Natural killer cell treated with Interleukin-12 subunit alpha and Interleukin-12 subunit beta and Interleukin-15 and Interleukin-18, amount 100 ng/mL, for 72 hours (primary cell): ENCODE measurements at regions not wholly inside any gene's neighbourhood (a gene's known extent, or its start where the extent isn't known, plus 50 kb on each side); places are given as distances from the start of the nearest gene placed in this dataset.
A peak's percentile ranks its signal among the peaks of the same experiment; 100 is the strongest.

ENCODE experiments used
- ATAC-seq, 2 donors: fragments of 150-1000 bp; cut with Tn5 transposase in 1 of 2; sonication (Bioruptor Pico), chemical (Tn5 transposase) in 1 of 2; 2 replicates each; pipeline ENCODE4 v1.10.0; 2021
- DNase-seq: peaks from one replicate; pipeline ENCODE4 v3.0.0; 2022; ENCODE audit warnings: low spot score
- H3K27ac Mint-ChIP-seq, 2 donors: 1 replicate in 1 of 2; 2 replicates in 1 of 2; pipeline ENCODE4 v1.8.0; 2022; ENCODE audit warnings: mixed read lengths in 2 of 2, mild to moderate bottlenecking in 1 of 2, moderate library complexity in 1 of 2
- H3K27me3 Mint-ChIP-seq, 2 donors: 1 replicate in 1 of 2; 2 replicates in 1 of 2; pipeline ENCODE4 v1.8.0; 2022; ENCODE audit warnings: mixed read lengths in 2 of 2
- H3K36me3 Mint-ChIP-seq: one replicate; pipeline ENCODE4 v1.8.0; 2022; ENCODE audit warnings: mixed read lengths
- H3K4me1 Mint-ChIP-seq, 2 donors: 1 replicate in 1 of 2; 2 replicates in 1 of 2; pipeline ENCODE4 v1.8.0; 2022; ENCODE audit warnings: low read depth in 2 of 2, mixed read lengths in 2 of 2, mild to moderate bottlenecking in 1 of 2
- H3K4me3 Mint-ChIP-seq: one replicate; pipeline ENCODE4 v1.8.0; 2022; ENCODE audit warnings: mixed read lengths
- H3K9me3 Mint-ChIP-seq: 2 replicates; pipeline ENCODE4 v1.8.0; 2022; ENCODE audit warnings: mixed read lengths

DNA sequence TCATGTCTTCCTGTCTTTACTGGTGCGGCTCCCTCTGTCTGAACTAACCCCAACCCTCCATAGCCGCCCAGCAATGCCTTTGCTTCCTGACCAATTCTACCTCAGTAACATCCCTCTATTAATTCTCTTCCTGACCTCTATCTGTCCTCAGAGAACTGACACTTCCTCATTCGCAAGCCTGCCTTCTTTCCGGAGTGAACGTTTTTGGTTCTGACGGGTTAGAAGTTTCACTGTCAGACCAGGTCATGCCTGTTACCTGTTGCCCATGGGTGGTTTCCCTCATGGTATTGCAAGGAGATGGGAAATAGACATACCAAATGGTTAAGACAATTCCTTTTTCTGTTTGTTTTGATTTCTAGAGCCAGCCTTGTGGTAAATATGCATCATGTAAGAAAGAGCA is 453.4 kb upstream of the SLC14A2 start:
- DNase-seq (no peak), ATAC-seq (no peak)
- no peaks in the 10 kb centered on the region for H3K9me3 Mint-ChIP-seq
- no peak overlapping the region for H3K27ac Mint-ChIP-seq
- H3K4me3 Mint-ChIP-seq = no peak overlapping the region
- peaks cover 14 to 21% of the 10 kb centered on the region in 2 donors for H3K27me3 Mint-ChIP-seq
- H3K4me1 Mint-ChIP-seq = peaks cover 7 to 12% of the 10 kb centered on the region in 2 donors
- no peaks in the 10 kb centered on the region for H3K36me3 Mint-ChIP-seq

DNA sequence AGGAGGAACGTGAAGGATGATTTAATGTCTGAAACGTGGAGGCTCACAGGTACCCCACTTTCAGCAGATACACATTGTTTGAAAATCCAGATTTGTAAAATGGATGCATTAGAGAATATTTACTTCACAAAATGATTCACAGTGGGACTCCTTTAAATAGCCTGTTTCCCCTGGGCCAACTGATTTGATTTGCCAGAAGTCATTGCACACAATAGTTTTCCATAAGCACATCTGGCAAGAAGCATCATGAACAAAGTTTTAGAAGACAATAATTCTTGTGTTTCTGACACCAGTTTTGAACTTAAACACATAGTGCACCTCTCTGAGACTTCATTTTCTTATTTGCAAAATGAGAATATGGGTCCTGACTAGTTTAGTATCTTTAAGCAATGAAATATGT is 451.4 kb upstream of the SLC14A2 start:
- H3K9me3 Mint-ChIP-seq = no peaks in the 10 kb centered on the region
- no peak overlapping the region for H3K4me3 Mint-ChIP-seq
- no peak for ATAC-seq
- no peak overlapping the region for H3K27ac Mint-ChIP-seq
- peaks cover 11 to 18% of the 10 kb centered on the region in 2 donors for H3K4me1 Mint-ChIP-seq
- no peak for DNase-seq
- H3K36me3 Mint-ChIP-seq = no peaks in the 10 kb centered on the region
- H3K27me3 Mint-ChIP-seq = peaks cover 6 to 20% of the 10 kb centered on the region in 2 donors

DNA sequence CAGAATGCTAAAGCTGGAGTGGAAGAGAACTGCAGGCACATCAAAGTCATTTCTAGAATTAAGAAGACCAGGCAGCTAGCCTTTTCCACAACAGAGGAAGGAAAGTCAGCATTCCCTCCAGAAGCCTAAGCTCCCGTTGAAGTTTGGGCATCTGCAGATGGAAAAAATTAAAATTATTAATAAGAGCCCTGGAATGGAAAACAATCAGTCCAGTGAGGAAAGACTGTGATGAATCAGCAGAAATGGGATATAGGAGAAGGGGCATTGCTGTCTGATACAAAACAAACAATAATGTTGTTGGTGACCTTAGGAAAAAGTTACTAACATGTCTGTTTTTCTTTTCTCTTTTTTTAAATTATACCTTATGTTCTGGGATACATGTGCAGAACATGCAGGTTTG is 450.7 kb upstream of the SLC14A2 start:
- peaks cover 6 to 20% of the 10 kb centered on the region in 2 donors for H3K27me3 Mint-ChIP-seq
- H3K36me3 Mint-ChIP-seq = no peaks in the 10 kb centered on the region
- no peak overlapping the region for H3K27ac Mint-ChIP-seq
- H3K4me1 Mint-ChIP-seq = peaks cover 12 to 22% of the 10 kb centered on the region in 2 donors
- H3K4me3 Mint-ChIP-seq = no peak overlapping the region
- H3K9me3 Mint-ChIP-seq = no peaks in the 10 kb centered on the region
- ATAC-seq (no peak), DNase-seq (no peak)

DNA sequence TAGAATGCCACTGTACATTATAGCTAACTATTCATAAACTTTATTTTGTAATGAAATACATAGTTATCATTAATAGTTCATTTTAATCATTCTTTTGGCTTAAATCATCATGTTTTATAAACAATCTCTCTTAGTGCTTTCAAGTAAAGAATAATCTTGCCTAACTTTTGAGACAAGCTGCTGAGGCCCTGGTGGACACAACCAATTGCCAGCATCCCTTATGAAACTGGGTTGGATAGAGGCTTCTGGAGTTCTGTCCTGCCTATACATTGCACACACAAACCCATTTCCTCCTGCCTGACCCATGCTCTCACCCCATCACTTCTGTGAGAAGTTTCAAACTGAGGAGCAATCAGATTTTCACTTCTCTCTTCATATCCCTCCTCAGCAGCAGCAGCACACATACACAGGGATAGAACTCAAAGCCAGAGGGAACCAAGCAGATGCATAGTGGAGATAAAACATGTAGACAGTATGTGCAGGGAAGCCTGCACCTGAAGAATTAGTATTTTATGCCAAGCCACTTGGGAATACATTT is 450.0 kb upstream of the SLC14A2 start:
- H3K27me3 Mint-ChIP-seq = peaks cover 6 to 22% of the 10 kb centered on the region in 2 donors
- no peak overlapping the region for H3K27ac Mint-ChIP-seq
- no peak for ATAC-seq
- DNase-seq = no peak
- H3K36me3 Mint-ChIP-seq = no peaks in the 10 kb centered on the region
- H3K4me1 Mint-ChIP-seq = peaks cover 17 to 28% of the 10 kb centered on the region in 2 donors
- H3K9me3 Mint-ChIP-seq = no peaks in the 10 kb centered on the region
- H3K4me3 Mint-ChIP-seq = no peak overlapping the region

DNA sequence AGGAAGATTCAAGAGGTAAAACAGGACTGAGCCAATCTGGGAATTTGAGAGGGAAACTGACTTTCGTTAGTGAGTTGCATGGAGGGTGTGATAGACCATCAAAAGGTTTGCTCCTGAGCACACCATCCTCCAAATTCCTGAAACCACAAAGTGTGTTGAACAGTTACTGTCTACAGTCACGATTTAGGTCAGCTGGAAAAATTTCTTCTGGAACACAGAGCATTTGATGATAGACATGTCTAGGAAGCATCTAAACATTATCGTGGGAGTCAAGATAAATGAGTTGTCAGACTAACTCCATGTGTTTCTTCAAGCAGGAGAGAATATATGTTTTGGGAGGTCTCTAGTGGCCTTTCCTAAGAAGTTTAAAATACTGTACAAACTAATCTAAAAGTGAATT is 449.4 kb upstream of the SLC14A2 start:
- H3K4me3 Mint-ChIP-seq = no peak overlapping the region
- no peaks in the 10 kb centered on the region for H3K36me3 Mint-ChIP-seq
- DNase-seq (no peak), ATAC-seq (no peak)
- H3K27ac Mint-ChIP-seq = no peak overlapping the region
- no peaks in the 10 kb centered on the region for H3K9me3 Mint-ChIP-seq
- peaks cover 6 to 21% of the 10 kb centered on the region in 2 donors for H3K27me3 Mint-ChIP-seq
- peaks cover 17 to 31% of the 10 kb centered on the region in 2 donors for H3K4me1 Mint-ChIP-seq

DNA sequence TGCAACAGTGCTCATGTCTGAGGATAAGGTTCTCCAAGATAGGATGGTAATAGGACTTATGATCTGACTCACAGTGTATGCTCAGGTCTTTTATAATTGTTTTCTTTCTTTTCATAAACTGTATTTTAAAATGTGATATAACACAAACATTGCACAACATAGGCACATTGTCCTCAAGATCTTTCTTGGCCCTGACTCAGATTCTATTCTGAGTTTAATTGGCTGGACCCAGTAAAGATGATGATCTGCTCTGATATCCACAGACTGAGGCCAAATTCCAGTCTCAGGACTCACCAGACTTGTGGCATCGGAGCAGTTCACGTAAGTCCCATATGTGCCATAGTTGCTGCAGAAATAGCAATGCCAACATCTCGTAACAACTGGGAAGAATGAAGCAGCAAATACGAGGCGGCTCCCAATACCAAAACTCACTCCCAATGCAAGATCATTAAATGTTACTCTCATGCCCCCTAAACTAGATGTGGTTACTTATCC is 448.9 kb upstream of the SLC14A2 start:
- no peaks in the 10 kb centered on the region for H3K36me3 Mint-ChIP-seq
- H3K4me3 Mint-ChIP-seq = no peak overlapping the region
- H3K9me3 Mint-ChIP-seq = no peaks in the 10 kb centered on the region
- H3K27ac Mint-ChIP-seq = no peak overlapping the region
- no peak for DNase-seq
- peaks cover 6 to 20% of the 10 kb centered on the region in 2 donors for H3K27me3 Mint-ChIP-seq
- peaks cover 17 to 33% of the 10 kb centered on the region in 2 donors for H3K4me1 Mint-ChIP-seq
- no peak for ATAC-seq

DNA sequence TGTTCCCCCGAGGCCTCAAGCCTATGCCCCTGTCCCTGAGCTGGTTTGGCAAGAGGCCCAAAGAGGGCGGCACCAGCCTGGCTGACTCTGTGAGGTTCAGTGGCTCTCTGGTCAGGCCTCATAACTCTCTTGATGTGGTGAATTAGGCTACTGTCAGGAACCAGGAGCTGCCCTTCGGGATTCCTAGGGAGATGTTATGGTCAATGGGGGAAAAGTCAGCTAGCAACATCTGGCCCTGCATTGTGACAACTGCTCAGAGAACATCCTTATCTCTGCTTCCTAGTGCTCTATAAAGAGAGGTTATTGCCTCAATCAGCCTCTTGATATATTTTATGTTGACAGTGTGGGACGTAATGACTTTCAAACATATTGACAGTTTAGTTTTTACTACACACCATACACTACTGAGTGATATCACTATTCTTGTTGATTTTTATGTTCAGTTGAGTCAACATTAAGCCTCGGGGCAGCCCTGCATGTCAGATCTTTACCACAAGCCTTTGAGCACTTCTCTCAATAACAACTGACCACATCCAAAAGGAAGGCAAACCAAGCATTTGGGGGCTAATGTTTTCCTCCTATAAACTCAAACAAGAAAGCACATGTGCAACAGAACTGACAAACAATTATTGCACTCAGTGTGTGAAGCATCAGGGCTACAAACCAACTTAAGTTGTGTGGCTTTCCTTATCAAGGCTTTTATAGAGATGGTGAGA is 448.3 kb upstream of the SLC14A2 start:
- H3K9me3 Mint-ChIP-seq = no peaks in the 10 kb centered on the region
- no peak overlapping the region for H3K27ac Mint-ChIP-seq
- H3K27me3 Mint-ChIP-seq = peaks cover 2 to 16% of the 10 kb centered on the region in 2 donors
- H3K36me3 Mint-ChIP-seq = no peaks in the 10 kb centered on the region
- H3K4me1 Mint-ChIP-seq = peaks cover 13 to 28% of the 10 kb centered on the region in 2 donors
- no peak overlapping the region for H3K4me3 Mint-ChIP-seq
- no peak for DNase-seq
- peak in 1 of 2 donors; percentile 79 for ATAC-seq

DNA sequence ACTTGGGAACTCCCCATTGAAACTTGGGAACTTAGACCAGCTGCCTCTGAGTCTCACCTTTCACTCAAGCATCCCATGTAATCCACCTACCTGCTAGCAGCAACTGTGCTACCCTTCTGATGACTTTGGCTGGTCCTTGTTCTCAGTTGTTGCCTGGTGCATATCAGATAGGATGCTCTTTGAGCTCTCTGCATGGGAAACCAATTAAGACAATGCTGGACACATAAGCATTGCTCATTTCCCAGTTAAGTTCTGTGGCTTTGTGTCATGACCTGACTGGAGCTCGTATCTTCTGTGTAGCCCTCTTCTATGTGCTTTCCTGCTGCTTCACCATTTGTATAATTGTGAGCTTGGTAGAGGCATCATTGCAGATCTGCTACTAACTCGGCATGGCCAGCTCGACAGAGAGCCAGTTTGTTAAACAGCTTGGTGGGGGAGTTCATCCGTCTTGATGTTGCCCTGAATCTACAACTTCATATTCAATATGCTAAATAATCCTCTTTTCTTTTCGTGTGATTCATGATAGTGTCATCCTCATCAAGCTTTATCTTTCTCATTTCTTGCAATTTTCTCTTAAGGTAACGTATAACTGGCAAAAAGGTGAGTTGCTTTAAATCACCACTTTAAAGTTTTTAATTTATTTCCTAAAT is 447.5 kb upstream of the SLC14A2 start:
- Mint-ChIP-seq H3K27ac (no peak overlapping the region), H3K4me1 (peaks cover 12 to 27% of the 10 kb centered on the region in 2 donors), H3K36me3 (no peaks in the 10 kb centered on the region), H3K9me3 (no peaks in the 10 kb centered on the region), H3K4me3 (no peak overlapping the region), H3K27me3 (peaks cover 0 to 14% of the 10 kb centered on the region in 2 donors)
- no peak for DNase-seq
- no peak for ATAC-seq

DNA sequence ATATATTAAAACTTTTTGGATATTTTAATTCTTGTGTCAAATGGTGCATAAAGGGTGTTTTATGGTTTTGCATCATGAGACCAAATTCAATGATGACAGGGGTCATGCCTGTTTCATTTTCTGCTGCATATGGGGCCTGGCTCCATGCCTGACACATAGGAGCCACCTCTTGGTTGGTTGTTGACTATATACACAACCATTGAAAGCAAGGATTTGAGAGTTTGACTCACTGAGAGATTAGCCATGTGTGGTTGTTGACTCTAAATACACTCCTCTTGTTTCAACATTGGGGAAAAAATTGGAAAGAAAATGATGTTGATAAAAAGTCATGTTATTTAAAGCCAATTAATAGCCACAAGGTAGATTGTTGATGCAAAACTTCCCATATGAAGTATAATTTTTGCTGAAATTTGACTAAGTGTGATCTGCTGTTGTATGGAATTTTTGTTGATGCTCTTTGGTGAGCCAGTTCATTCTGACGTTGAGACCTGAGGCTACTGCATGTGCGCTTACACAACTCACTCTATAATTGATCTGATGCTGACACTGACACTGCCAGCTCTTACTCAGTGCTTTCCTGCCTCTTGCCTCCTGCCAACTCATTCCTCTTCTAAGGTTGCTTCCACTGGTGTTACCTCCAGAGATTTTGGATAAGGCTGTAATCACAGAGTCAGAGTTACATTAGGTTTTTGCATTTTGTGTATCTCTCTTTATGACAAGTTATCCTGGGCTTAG is 446.2 kb upstream of the SLC14A2 start:
- DNase-seq = no peak
- no peaks in the 10 kb centered on the region for H3K36me3 Mint-ChIP-seq

DNA sequence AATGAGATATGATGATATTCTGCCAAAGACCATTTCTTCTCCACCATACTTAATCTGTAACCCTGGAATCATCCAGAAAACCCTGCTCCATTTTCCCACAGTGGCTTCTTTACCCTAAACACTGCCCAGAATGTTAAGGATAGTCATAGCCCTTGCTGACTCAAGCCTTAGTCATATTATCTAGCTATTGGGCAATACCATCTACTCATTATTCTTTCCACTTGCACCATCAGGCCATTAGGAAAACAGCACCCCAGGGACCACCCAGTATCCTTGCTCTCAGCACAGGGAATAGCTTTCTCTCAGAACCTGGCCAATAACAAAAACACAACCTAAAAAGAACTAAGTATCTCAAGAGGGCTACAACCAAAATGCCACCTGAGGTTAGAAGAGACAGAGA is 445.7 kb upstream of the SLC14A2 start:
- Mint-ChIP-seq H3K27ac (peak overlapping the region in 1 of 2 donors; percentile 5), H3K4me3 (no peak overlapping the region), H3K4me1 (peaks cover 12 to 34% of the 10 kb centered on the region in 2 donors), H3K36me3 (no peaks in the 10 kb centered on the region), H3K9me3 (no peaks in the 10 kb centered on the region), H3K27me3 (peaks cover 0 to 9% of the 10 kb centered on the region in 2 donors)
- ATAC-seq (peak; percentile 68 to 72), DNase-seq (no peak)

More for the DNA sequence above, 446.2 kb upstream of the SLC14A2 start:
- Mint-ChIP-seq H3K4me1 (peaks cover 12 to 34% of the 10 kb centered on the region in 2 donors), H3K9me3 (no peaks in the 10 kb centered on the region), H3K4me3 (no peak overlapping the region), H3K27me3 (peaks cover 0 to 11% of the 10 kb centered on the region in 2 donors), H3K27ac (peak overlapping the region in 1 of 2 donors; percentile 5)
- ATAC-seq = no peak

DNA sequence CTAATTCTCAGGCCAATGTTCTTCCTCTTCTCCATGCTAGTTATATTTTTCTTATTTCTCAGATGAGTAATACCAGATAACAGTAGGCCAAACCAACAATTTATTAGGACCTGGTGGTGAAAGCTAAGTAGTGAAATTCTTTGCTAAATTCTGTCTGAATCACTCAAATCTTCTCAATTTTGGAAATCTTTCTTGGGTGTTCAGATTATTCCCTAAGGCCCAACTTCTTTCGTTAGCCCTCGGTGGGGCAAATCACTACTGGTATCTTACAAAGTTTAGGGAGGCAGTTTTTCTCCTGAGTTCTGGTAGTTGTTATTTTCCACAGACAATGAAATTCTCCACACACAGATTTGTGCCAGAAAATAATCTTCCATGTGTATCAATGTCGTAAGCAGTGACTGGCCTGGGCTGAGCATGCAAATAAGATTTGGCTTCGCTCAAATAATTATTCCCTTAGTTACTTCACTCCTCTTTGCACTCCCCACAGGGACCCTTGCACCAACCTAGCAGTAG is 443.5 kb upstream of the SLC14A2 start:
- H3K4me1 Mint-ChIP-seq = peaks cover 12 to 30% of the 10 kb centered on the region in 2 donors
- H3K27me3 Mint-ChIP-seq = peaks cover 4 to 6% of the 10 kb centered on the region in 2 donors
- no peak for ATAC-seq

DNA sequence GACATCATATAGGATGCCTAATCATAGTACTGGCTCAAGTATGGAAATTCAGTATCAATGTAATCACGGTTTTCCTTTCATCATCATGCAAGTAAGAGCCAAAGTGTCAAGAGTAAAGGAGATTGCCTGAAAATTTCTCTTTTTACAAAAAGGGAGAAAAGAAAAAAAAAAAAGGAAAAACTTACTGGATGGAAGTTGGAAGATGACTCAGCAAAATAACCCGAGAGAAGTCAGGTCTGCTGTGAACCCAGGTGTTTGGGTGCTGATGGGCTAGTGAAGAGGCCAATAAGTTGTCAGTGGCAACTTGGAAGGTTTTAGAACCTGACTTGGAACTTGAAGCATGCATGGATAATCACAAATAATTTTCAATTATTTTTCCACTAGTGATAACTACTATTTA is 441.9 kb upstream of the SLC14A2 start:
- no peaks in the 10 kb centered on the region for H3K9me3 Mint-ChIP-seq
- no peak overlapping the region for H3K27ac Mint-ChIP-seq
- no peak for DNase-seq
- peaks cover 9 to 31% of the 10 kb centered on the region in 2 donors for H3K4me1 Mint-ChIP-seq
- ATAC-seq = no peak
- peaks cover 8 to 16% of the 10 kb centered on the region in 2 donors for H3K27me3 Mint-ChIP-seq
- H3K4me3 Mint-ChIP-seq = no peak overlapping the region
- H3K36me3 Mint-ChIP-seq = peaks cover 8% of the 10 kb centered on the region

More for the DNA sequence above, 443.5 kb upstream of the SLC14A2 start:
- Mint-ChIP-seq H3K36me3 (peaks cover under 1% of the 10 kb centered on the region), H3K27ac (no peak overlapping the region), H3K9me3 (no peaks in the 10 kb centered on the region), H3K4me3 (no peak overlapping the region)
- DNase-seq = no peak

DNA sequence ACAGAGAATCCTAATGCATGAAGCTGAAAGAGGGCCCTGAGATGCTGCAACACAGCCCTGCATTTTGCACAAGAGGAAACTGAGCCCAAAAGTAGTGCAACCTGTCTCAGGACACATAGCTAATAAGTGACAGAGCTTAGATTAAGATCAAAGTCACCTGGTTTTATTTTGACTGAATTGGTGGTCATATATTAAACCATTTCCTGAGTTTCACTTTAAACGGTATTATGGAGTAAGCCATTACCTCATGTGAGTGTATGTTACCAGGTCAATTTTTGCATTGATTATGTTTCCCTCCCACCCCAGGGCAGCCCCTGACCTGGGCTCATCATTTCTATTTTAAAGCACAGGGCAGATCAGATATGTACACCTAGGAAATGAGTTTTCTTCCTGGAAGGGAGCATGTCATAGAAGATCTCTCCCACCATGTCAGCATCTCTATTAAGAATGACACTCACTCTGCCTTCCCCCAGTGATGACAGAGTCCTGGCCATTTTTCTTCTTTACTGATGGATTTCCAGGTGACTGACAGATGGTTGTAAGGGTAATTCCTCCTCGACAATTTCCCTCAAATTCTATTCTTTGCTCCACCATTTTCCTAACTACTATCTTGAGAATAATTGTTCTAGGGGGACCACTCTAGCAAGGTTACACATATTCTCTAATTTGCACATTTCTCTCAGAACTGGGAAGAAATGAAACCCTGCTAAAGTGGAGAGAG is 441.3 kb upstream of the SLC14A2 start:
- Mint-ChIP-seq H3K9me3 (no peaks in the 10 kb centered on the region), H3K4me1 (peaks cover 9 to 31% of the 10 kb centered on the region in 2 donors), H3K27me3 (peaks cover 8 to 16% of the 10 kb centered on the region in 2 donors), H3K27ac (no peak overlapping the region), H3K4me3 (no peak overlapping the region), H3K36me3 (peaks cover 8% of the 10 kb centered on the region)
- peak in 1 of 2 donors; percentile 27 for ATAC-seq
- no peak for DNase-seq
